HG03175 (cell line): ENCODE measurements at regions not wholly inside any gene's neighbourhood (a gene's known extent, or its start where the extent isn't known, plus 50 kb on each side); places are given as distances from the start of the nearest gene placed in this dataset.

Experiments used
- ATAC-seq: cut with Tn5 transposase; IDR thresholded peaks from one replicate; pipeline ENCODE4 v1.9.1; 2021; ENCODE audit warnings: mild to moderate bottlenecking, moderate library complexity; ENCODE audit not compliant: unreplicated experiment

DNA sequence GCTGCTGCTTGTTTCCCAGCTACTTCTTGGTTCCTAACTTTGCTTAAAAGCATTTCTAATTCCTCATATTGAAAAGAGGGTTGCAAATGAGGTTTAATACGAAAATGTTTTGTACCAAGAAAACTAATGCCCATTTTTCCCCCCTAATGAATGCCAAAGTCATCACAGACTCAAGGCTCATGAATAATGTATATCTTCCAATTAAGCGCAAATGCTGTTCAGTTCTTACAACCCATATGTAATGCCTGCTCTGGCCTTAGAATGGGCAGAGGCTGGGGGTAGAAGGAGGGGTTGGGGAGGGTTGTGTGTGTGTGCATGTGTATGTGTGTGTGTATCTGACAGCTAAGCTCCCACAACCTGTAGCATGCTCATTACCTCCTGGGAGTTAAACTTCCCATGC, 901.7 kb downstream of the KCNMA1 start:
- ATAC-seq: no peak

DNA sequence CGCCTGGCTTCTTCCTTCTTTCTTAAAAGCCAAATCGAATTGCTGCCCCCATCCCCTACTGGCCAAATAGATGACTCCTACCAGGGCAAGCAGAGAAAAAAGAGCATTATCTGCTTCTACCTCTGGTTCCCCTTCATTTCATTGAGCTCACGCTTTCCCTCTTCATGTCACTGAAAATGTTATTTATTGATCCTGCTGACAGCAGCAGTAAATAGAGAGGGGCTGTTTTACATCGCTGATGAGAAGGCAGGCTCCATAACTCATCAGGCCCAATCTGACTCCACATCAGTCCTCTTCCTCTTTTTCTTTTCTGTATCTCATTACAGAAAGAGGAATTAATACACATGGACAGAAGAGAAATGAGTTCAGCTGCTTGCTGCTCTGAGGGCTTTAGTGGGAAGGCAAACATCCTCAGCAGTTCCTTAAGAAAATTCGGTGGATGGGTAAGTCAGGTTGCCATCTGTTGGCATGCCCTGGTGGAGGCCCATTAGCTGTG, 904.1 kb downstream of the KCNMA1 start:
- ATAC-seq: no peak

DNA sequence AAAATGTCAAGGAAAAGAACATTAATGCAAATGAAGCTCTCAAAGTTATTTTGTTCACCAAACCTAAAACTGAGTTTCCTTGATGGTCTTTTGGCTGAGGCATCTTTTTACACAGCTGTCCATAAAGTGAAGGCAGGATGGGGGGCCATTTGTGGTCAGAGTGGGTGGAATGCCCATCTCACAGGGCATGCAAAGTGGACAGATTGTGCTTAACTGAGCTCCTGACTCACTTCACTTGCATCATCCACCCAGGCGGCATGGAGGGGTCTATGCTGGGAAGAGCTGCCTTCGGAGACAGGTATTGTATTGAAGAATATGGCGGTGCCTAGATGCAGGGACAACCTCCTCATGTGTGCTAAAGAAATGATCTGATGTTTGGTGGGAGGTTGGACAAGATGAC, 905.3 kb downstream of the KCNMA1 start:
- no peak for ATAC-seq

DNA sequence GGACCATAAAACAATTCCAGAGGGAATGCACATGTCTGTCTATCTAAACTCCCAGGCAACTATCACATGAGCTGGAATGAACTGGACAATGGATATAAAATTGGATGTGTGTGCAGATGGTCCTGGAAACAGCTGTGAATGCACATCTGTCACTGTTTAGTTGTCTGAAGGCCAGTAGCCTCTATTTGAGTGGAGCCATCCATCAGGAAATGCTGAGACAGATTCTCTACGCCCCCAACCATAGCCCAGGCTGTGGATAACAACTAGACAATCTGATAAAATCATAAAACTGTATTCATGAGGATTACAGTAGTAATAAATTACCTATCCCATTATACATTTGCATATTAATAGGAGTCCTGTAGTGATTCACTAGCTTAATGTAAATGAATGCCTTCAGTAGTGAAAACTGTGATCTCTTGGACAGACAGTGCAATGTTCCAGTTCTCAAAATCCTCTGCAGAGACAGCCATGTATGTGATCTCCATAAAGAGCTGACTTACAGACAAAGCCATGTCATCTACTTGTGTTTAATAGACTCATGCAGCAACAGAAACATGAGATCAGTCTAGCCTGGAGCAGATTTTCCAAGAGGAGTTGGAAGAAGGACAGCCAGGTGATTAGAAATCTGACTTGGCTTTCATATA, 907.6 kb downstream of the KCNMA1 start:
- ATAC-seq: no peak

DNA sequence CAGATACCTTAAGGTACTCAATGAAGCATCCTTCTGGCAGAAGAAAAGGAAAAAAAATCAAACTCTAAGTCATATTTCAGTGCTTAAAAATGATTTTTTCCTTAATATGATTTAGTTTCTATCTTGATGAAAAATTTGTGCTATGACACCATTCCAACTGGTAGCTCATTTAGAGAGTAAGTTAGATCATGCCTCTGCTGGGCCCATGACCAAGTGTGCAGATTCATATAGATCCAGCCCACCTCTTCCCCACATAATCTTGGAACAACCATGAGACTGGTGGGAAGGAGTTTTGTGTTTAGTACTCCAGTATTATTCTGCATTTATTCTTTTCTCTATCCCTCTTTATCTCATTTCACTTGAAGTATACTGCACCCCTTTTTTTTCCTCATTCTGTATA, 908.3 kb downstream of the KCNMA1 start:
- ATAC-seq: no peak

DNA sequence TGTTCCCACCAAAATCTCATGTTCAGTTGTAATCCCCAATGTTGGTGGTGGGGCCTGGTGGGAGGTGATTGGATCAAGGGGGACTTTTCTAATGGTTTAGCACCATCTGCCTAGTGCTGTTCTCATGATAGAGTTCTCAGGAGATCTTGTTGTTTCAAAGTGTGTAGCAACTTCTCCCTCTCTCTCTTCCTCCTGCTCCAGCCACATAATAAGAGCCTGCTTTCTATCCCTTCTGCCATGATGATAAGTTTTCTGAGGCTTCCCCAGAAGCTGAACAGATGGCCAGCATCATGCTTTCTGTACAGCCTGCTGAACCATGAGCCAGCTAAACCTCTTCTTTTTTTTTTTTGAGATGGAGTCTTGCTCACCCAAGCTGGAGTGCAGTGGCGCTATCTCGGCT, 910.6 kb downstream of the KCNMA1 start:
- no peak for ATAC-seq

DNA sequence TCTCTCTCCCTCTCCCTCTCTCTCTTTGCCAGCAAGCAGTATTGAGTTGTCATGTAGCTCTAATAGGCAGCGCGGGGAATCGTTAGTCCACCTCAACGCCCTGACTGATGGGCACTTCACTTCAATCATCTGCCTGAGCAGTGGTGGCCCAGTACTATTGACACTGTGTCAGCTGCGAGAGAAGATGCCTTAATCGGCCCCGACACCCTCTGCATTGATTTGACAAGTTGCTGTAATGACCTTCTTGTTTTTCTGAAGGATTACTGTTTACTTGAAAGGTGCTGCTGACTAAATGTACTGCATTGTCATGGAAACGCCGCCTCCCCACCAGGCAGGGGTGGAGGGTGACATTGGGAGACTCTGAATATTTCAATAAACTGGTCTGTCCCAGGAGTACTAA, 913.8 kb downstream of the KCNMA1 start:
- ATAC-seq: no peak

DNA sequence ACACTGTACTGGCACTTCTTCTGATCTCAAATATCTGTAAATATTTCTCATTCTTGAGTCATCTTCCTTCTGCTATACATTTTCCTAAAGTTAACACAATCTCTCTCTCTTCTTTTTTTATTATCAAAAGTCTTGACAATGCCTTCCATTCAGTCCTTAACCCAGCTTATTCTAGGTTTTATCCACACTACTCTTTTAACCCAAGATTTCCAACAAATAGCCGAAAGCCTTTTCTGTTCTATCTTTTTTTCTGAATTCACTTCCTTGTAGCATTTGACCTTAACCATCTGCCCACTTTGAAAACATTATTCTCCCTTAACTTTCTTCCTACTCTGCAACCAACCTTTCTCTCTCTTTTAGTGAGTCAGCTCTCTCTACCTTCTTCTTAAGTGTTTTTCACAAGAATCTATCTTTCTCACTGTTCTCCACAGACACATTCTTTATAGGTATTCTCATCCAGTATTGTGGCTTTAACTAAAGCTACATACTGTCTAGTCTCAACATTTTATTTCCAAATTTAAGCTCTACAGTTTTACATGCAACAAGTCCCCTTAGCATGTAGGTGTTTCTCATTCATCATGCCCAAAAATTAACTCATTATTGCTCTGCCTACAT, 915.6 kb downstream of the KCNMA1 start:
- ATAC-seq: no peak

DNA sequence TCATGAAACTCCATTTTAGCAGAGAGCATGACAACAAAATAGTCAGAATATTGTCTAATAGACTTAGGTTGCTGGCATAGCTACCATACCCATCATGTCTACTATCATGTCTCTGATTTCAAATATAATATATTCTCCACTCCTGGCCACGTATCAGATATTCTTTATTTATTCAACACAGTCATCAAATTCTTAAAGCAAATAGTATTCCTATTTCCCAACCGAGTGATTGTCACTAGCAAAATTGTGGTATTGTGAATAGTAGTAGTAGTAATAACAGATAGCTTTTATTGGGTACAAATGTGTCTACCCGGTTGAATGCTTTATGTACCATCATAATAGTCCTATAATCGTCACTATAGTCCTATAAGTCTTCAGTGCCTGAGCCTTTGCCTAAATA, 918.6 kb downstream of the KCNMA1 start:
- ATAC-seq: no peak

DNA sequence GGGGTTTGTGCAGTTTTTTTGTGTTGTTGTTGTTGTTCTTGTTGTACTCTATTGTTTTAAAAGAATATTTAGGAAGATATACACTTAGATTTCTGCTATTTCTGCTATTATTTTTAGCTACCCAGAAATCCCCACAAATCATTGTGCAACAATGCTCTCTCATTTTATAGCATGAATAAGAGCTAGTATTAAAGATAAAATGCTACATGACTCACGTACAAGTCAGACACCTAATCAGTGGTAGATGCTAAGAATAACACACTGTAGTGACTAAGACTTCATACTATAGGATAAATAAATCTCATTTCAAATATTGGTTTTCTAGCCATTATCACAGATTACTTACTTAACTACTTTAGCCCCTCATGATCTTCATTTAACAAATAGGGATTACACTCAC, 920.5 kb downstream of the KCNMA1 start:
- no peak for ATAC-seq

DNA sequence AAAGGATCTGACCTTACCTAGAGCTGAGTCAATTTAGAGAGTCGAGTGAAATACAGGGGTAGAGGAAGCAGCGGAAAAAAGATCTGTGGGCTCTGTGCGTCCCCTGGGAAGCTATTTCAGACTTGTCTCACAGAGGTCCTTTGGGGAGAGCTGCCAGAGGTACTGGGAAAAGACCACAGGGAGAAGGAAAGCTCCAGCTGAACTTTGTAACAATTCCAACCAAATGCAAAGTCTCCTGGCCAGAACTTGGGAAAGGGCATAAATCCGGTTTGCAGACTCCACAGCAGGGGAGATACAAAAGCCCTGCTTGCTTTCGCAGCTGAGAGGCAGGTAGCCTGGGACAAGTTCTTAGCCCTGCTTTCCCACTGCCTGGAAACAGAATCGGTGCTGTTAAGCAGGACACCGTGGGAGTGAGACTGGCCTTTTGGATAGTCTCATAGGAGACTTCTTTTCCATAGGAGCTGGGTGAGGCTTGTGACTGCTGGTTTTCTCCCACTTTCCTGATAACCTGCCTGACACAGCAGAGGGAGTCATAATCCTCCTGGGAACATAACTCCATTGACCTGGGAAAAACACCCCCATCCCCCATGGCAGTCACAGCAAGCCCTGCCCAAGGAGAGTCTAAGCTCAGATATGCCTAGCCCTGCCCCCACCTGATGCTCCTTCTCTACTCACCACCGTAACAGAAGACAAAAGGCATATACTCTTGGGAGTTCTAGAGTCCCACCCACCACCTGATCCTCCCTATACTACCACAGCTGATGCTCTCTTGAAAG, 926.2 kb downstream of the KCNMA1 start:
- no peak for ATAC-seq

DNA sequence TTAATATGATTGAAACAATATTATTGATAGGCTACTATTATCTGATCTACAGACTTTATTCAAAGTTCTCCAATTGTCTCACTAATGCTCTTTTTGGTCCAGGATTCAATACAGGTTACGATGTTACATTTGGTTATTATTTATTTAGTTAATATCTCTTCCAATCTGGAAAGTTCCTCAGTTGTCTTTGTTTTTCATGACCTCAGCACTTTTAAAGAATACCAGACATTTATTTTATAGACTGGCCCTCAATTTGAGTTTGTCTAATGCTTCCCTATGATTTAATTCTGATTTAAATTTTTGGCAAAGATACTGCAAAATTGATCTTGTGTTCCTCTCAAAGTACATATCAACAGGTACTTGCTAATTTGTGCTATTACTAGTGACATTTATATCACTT, 937.4 kb downstream of the KCNMA1 start:
- ATAC-seq: no peak

DNA sequence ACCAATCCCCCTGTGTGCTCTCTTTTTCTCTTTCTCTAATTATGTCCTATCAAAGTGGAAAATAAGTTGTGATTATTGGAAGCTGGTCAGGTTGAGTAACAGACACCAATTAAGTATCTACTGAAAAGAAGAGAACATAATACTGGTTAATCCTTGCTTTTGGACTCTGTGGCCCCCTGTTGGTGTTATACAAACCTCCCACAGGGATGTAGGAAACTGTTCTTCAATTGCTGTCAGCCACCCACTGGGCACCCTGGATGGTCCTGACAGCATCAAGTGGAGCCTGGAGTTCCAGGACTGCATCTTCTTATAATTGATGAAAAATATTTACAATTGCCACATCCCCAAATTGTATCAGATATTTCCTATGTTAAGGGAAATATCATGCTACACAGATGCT, 939.7 kb downstream of the KCNMA1 start:
- ATAC-seq: no peak

DNA sequence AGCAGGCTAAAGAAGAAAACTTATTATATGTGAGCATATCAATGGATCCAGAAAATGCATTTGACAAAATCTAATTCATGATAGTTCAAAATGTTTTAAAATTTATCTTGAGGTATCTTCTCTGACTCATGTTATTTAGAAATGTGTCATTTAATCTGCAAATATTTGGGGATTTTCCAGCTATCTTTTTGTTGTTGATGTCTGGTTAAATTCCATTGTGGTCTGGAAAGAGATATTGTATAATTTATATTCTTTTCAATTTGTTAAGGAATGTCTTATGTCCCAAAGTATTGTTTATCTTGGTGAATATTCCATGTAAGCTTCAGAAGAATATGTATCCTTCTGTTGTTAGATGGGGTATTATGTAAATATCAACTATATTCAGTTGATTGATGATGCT, 942.5 kb downstream of the KCNMA1 start:
- no peak for ATAC-seq

DNA sequence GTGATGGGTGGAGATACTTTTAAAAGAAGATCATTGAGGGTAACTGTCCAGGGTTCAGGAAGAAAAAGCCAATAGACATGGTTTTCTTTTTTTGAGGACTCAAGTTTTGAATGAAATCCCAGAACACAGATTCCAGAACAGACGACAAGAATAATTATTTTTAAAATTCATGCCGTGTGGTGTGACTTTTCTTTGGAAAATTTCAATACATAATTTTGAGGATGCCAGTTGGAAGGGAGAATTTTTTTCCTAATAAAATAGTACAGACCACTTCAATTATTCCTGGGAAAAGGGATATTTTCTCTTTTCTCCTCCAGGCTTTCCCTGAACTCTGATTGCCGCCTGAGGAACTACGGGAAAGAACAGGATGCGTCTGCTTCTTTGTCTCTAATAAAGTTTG, 951.4 kb downstream of the KCNMA1 start:
- ATAC-seq: no peak

DNA sequence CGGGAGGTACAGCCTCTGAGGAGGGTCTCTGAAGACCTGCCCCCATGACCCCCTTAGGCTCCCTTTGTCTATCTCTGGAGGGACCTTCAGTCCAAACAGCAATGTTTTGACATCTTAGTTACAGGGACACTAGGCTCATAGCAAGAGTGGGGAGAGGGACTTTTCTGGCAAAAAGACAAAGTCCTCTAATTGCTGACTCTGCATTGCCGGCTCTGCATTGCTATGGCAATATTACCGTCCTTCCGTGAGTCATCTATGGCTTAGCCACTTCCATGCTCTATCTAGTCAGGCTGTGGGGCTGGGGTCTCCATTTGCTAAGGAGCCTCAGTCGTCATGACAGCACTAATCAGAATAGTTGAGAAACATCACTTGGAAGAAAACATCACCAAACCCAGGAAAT, 952.6 kb downstream of the KCNMA1 start:
- no peak for ATAC-seq

DNA sequence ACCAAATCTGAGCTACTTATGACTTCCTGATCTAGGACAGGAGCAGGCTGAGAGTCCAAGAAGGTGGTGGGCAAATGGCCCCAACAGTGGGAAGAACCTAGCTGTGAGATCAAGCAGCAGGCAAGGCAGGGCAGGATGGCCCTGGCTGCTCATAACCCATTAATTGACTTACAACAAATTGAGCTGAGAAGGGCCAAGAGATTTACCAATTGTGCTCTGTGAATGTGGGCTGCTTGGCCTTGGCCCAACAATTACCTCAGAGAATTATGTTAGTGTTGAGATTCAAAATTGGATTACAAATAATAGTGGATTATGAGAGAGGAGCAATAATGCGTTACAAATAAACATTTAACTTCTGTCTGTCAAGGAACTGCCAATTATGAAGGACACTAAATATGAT, 956.5 kb downstream of the KCNMA1 start:
- no peak for ATAC-seq

DNA sequence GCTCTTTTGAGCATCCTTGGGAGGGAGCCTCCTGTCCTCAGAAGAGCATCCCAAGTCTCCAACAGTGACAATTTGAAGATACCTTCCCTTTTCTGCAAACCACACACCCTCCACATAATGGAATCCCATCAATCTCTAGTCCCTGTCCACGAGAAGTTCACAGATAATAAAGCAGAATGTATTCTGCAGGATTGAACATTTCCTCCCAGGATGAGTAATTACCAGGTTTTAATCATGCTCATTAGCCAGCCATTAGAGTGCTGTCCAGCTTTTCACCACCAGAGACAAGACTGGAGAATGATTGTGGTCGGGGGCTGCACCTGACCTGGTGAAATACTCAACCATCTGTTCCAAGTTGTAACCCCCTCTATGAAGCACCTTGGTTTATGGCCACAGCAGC, 958.6 kb downstream of the KCNMA1 start:
- ATAC-seq: no peak

DNA sequence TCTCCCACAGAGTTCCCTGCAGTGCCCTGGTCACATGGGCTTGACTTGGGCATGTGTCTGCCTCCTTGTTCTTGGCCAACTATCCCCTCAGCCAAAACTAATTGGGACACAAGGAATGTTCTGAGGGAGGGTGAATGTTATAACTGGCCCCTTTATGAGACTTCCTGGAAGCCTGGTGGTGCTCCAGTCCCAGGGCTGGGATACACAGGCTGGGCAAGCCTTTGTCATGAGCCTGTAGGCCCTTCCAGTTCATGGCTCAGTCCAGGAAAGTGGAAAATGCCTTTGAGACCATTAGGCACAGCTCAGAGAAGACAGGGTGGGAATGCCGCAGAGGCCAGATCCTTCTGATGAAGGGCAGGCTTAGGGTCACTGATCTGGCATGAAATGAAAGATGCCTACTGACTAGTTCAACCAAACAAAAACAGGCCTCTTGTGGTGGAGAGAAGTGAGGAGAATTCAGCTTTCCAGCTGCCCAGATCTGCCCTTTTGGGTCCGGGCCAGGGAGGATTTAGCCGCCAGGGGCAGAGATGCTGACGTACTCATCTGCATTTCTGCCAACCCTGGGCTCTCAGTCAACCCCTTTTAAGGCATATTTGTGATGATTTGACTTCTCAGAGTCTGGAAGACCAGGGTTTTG, 961.5 kb downstream of the KCNMA1 start:
- no peak for ATAC-seq

DNA sequence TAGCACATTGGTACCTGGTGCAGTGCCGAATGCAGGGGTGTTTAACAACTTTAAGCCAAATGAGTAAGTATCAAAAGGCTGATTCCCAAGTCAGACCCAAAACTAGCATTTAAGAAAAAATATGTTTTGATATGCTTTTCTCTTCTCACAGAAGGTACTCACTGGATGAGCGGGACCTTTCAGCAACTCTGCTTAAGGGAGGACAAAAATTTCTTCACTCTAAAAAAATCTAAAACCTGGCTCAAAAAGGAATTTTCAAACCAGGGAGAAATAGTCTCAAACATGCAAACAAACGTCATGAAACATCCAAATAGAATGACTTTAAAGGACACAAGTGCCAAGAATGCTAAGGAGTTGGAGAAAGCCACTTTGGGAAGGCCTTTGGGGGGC, 962.1 kb downstream of the KCNMA1 start:
- ATAC-seq: no peak

DNA sequence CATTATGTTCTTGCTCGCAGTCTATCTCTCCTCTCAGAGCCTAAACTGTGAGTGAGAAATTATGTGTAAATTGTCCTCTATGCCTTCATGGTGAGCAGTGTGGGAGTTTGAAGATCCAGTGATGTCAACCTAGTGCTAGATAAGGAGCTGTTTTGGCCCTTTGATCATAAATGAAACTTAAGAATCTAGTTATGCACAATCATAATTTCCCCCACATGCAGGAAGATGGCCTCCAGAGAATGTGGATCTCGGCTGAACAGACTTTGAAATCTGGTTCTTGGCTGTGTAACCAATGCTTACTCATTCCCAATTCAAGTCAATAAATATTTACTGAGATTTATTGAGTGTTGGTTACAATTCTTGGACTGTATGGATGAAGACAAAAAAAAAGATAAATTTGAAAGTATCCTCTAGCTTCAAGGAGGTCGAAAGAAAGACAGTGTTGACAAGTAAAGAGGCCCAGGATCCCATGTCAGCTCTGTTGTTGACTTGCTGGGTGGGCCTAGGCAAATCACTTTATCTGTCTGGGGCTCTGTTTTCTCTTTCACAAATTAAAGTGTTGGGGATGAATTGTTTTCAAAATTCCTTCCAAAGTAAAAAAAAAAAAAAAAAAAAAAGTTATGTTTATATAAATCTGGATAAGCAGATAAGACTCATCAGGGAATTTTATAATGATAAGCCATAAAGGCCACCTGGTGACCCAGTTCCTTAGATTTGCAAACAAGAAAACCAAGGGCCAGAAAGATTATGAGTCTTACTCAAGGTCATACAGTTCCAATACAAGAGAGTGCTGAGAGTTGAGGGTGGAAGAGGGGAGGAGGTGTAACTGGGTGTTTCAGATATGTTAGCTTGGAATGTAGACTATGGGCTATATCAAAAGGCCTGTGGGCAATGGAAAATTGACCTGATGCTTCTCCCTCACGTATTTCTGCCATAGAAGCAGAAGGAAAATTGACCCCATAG, 969.9 kb downstream of the KCNMA1 start:
- no peak for ATAC-seq
